ENCODE measurements at regions not wholly inside any gene's neighbourhood (a gene's known extent, or its start where the extent isn't known, plus 50 kb on each side); places are given as distances from the start of the nearest gene placed in this dataset.

DNA sequence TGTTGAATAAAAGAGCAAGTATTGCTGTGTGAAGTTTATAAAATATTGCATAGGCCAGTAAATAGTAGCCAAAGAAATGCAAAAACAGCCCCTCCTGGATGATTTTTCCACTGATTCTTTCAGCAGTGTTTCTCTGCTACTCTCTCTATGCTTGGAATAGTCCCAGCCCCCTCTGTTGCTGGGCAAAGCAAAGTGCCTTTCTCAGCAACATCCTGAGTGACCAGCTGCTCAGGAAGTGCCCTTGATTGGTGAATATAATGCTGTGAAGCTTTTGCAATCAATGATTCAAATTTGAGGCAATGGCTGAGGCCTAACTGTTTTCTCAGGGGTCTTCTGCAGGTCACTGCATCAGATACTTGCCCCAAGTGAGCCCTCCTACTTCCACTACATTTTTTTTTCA is 656.7 kb downstream of the ZNF674 start:
- TF ChIP-seq POLR2AphosphoS5 (IDR thresholded peaks at IDR 0.05; ENCODE audit: low read depth, low read length) = no peak
- TF ChIP-seq, protein P1, sequence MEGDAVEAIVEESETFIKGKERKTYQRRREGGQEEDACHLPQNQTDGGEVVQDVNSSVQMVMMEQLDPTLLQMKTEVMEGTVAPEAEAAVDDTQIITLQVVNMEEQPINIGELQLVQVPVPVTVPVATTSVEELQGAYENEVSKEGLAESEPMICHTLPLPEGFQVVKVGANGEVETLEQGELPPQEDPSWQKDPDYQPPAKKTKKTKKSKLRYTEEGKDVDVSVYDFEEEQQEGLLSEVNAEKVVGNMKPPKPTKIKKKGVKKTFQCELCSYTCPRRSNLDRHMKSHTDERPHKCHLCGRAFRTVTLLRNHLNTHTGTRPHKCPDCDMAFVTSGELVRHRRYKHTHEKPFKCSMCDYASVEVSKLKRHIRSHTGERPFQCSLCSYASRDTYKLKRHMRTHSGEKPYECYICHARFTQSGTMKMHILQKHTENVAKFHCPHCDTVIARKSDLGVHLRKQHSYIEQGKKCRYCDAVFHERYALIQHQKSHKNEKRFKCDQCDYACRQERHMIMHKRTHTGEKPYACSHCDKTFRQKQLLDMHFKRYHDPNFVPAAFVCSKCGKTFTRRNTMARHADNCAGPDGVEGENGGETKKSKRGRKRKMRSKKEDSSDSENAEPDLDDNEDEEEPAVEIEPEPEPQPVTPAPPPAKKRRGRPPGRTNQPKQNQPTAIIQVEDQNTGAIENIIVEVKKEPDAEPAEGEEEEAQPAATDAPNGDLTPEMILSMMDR (IDR thresholded peaks at IDR 0.05) = no peak
- TF ChIP-seq, protein P2, sequence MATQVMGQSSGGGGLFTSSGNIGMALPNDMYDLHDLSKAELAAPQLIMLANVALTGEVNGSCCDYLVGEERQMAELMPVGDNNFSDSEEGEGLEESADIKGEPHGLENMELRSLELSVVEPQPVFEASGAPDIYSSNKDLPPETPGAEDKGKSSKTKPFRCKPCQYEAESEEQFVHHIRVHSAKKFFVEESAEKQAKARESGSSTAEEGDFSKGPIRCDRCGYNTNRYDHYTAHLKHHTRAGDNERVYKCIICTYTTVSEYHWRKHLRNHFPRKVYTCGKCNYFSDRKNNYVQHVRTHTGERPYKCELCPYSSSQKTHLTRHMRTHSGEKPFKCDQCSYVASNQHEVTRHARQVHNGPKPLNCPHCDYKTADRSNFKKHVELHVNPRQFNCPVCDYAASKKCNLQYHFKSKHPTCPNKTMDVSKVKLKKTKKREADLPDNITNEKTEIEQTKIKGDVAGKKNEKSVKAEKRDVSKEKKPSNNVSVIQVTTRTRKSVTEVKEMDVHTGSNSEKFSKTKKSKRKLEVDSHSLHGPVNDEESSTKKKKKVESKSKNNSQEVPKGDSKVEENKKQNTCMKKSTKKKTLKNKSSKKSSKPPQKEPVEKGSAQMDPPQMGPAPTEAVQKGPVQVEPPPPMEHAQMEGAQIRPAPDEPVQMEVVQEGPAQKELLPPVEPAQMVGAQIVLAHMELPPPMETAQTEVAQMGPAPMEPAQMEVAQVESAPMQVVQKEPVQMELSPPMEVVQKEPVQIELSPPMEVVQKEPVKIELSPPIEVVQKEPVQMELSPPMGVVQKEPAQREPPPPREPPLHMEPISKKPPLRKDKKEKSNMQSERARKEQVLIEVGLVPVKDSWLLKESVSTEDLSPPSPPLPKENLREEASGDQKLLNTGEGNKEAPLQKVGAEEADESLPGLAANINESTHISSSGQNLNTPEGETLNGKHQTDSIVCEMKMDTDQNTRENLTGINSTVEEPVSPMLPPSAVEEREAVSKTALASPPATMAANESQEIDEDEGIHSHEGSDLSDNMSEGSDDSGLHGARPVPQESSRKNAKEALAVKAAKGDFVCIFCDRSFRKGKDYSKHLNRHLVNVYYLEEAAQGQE (IDR thresholded peaks at IDR 0.05; ENCODE audit: insufficient read depth in 1 of 2, low read depth in 2 of 2, low read length in 1 of 2) = no peak

Measured in Panc1 (cell line).